Hepatocyte (in vitro differentiated cells): ENCODE measurements at regions not wholly inside any gene's neighbourhood (a gene's known extent, or its start where the extent isn't known, plus 50 kb on each side); places are given as distances from the start of the nearest gene placed in this dataset.
"Not testable (repeated sequence)": the region's sequence is repeated elsewhere in the genome, so short reads cannot be mapped to it uniquely, and the experiment has no call there.

ENCODE experiments used
- DNase-seq: peaks from one replicate; pipeline ENCODE4 v3.0.0-alpha.2; 2016; ENCODE audit warnings: low spot score
- H2AFZ ChIP-seq: fragments of 200-600 bp; sonication (generic); 2 replicates; pipeline ENCODE4 v1.6.0; 2016; ENCODE audit warnings: antibody characterized with exemption, mild to moderate bottlenecking
- H3K27ac ChIP-seq: fragments of 200-600 bp; sonication (generic); 2 replicates; pipeline ENCODE4 v1.5.1; 2016; ENCODE audit warnings: mild to moderate bottlenecking
- H3K27me3 ChIP-seq: fragments of 200-600 bp; sonication (generic); 2 replicates; pipeline ENCODE4 v1.6.1; 2016
- H3K36me3 ChIP-seq: fragments of 200-600 bp; sonication (generic); replicated peaks from 2 replicates; pipeline ENCODE4 v1.5.1; 2016; ENCODE audit warnings: low read depth; ENCODE audit not compliant: insufficient read depth
- H3K4me1 ChIP-seq: fragments of 200-600 bp; sonication (generic); 2 replicates; pipeline ENCODE4 v1.5.1; 2016; ENCODE audit warnings: mild to moderate bottlenecking, moderate library complexity; ENCODE audit not compliant: insufficient read depth
- H3K4me2 ChIP-seq: fragments of 200-600 bp; sonication (generic); 2 replicates; pipeline ENCODE4 v1.6.0; 2016
- H3K4me3 ChIP-seq: fragments of 200-600 bp; sonication (generic); 2 replicates; pipeline ENCODE4 v1.5.1; 2016; ENCODE audit warnings: mild to moderate bottlenecking
- H3K79me2 ChIP-seq: fragments of 200-600 bp; sonication (generic); 2 replicates; pipeline ENCODE4 v1.6.0; 2017; ENCODE audit warnings: mild to moderate bottlenecking
- H3K9me2 ChIP-seq: fragments of 200-600 bp; sonication (generic); replicated peaks from 2 replicates; pipeline ENCODE4 v1.6.0; 2017; ENCODE audit warnings: mild to moderate bottlenecking; ENCODE audit not compliant: insufficient read depth
- H3K9me3 ChIP-seq: fragments of 200-600 bp; sonication (generic); 2 replicates; pipeline ENCODE4 v1.5.1; 2016; ENCODE audit warnings: low read depth, mild to moderate bottlenecking
- H4K20me1 ChIP-seq: fragments of 200-600 bp; sonication (generic); 2 replicates; pipeline ENCODE4 v1.6.0; 2016; ENCODE audit warnings: mild to moderate bottlenecking; ENCODE audit not compliant: insufficient read depth, poor library complexity, severe bottlenecking
- EZH2 ChIP-seq: fragments of 200-600 bp; sonication (generic); IDR thresholded peaks from 2 replicates; pipeline ENCODE4 v1.6.1; 2016; ENCODE audit warnings: antibody characterized with exemption, mild to moderate bottlenecking, borderline replicate concordance
- EZH2phosphoT487 ChIP-seq: fragments of 200-600 bp; sonication (generic); IDR thresholded peaks from one replicate; pipeline ENCODE4 v1.6.1; 2018; ENCODE audit warnings: antibody characterized with exemption, mild to moderate bottlenecking, low read depth, moderate library complexity; ENCODE audit not compliant: unreplicated experiment, severe bottlenecking
- WGBS: methylation state at CpG from one replicate; pipeline ENCODE4 v1.1.6; 2016; ENCODE audit warnings: low lambda C conversion rate; ENCODE audit errors: missing lambda C conversion rate; 5-methylcytosine and 5-hydroxymethylcytosine counted together
- TF ChIP-seq, protein P1 (sequence below): fragments of 200-600 bp; sonication (generic); IDR thresholded peaks from 2 replicates; pipeline ENCODE4 v1.5.1; 2016; ENCODE audit warnings: antibody characterized with exemption, mild to moderate bottlenecking; ENCODE audit not compliant: poor library complexity

DNA sequence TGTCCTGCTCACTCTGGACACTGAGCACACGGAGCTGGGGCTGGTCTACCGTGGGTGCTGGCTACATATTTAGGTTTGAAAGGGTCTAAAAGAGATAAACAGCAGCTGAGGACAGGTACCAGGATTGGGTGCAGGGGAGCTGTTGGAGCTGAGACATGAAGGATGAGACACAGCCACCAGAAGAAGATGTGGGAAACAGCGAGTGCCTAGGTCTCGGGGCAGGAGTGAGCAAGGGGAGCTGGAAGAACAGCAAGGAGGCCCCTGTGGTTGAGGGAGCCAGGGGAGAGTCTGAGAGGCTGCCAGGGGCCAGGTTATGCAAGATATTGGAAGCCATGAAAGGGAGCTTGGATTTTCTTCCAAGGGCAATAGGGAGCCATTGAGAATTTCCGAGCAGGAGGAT lies 434.0 kb upstream of the SULF2 start:
- Histone ChIP-seq H3K79me2 (no peaks in the 10 kb centered on the region), H3K9me2 (no peaks in the 10 kb centered on the region), H4K20me1 (no peaks in the 10 kb centered on the region), H3K27ac (no peak overlapping the region), H3K9me3 (no peaks in the 10 kb centered on the region), H3K36me3 (no peaks in the 10 kb centered on the region), H3K4me1 (no peaks in the 10 kb centered on the region), H3K27me3 (no peaks in the 10 kb centered on the region), H3K4me2 (no peak overlapping the region), H3K4me3 (no peak overlapping the region), H2AFZ (no peak overlapping the region)
- TF ChIP-seq EZH2 (no peak), EZH2phosphoT487 (no peak)
- TF ChIP-seq, protein P1, sequence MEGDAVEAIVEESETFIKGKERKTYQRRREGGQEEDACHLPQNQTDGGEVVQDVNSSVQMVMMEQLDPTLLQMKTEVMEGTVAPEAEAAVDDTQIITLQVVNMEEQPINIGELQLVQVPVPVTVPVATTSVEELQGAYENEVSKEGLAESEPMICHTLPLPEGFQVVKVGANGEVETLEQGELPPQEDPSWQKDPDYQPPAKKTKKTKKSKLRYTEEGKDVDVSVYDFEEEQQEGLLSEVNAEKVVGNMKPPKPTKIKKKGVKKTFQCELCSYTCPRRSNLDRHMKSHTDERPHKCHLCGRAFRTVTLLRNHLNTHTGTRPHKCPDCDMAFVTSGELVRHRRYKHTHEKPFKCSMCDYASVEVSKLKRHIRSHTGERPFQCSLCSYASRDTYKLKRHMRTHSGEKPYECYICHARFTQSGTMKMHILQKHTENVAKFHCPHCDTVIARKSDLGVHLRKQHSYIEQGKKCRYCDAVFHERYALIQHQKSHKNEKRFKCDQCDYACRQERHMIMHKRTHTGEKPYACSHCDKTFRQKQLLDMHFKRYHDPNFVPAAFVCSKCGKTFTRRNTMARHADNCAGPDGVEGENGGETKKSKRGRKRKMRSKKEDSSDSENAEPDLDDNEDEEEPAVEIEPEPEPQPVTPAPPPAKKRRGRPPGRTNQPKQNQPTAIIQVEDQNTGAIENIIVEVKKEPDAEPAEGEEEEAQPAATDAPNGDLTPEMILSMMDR: no peak
- WGBS: 86% methylated on average over 5 of the region's 5 CpGs
- no peak for DNase-seq

DNA sequence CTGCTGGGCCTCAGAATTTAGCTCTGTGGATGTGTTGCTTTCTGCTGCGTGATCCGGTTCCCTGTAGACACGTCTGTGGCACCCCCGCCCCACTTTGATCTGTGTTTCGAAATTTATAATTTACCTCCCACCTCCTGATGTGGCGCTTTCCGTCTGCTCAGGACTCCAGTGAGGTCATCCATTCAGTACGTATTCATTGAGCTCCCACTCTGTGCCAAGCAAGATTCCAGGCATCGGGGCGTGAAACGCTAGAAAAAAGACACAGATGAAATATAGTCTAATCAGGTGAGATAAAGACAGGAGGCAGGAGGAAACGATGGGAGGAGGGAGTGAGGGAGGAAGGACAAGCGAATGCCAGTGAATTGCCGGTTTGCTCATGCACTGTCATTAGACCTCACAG lies 431.9 kb upstream of the SULF2 start:
- Histone ChIP-seq H3K27ac (no peak overlapping the region), H3K9me2 (no peaks in the 10 kb centered on the region), H3K79me2 (no peaks in the 10 kb centered on the region), H3K4me3 (no peak overlapping the region), H3K9me3 (no peaks in the 10 kb centered on the region), H3K4me2 (no peak overlapping the region), H3K4me1 (no peaks in the 10 kb centered on the region), H3K27me3 (no peaks in the 10 kb centered on the region), H4K20me1 (no peaks in the 10 kb centered on the region), H3K36me3 (no peaks in the 10 kb centered on the region), H2AFZ (no peak overlapping the region)
- 80% methylated on average over 14 of the region's 14 CpGs for WGBS
- TF ChIP-seq, protein P1: no peak
- TF ChIP-seq EZH2 (no peak), EZH2phosphoT487 (no peak)
- no peak for DNase-seq

DNA sequence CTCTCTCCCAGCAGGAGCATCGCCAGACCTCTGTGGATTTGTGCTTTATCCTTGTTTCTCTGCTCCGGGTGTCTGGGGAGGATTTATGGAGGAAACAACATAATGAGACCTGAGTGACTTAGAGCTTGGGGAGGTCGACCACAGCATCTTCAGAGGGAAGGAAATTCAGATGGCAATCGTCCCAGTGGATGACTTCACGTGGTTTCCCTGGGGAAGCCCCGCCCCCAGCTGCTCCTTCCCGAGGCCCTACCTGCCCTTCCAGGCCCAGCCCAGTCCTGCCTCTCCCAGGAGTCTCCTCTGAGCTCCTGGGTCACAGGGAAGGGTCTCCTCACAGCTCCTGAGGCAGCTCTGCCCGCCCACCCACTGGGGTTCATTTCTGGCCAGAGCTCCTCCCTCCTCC lies 430.3 kb upstream of the SULF2 start:
- Histone ChIP-seq H3K9me2 (no peaks in the 10 kb centered on the region), H3K36me3 (no peaks in the 10 kb centered on the region), H3K4me2 (no peak overlapping the region), H3K9me3 (no peaks in the 10 kb centered on the region), H3K79me2 (no peaks in the 10 kb centered on the region), H2AFZ (no peak overlapping the region), H3K27ac (no peak overlapping the region), H4K20me1 (no peaks in the 10 kb centered on the region), H3K27me3 (no peaks in the 10 kb centered on the region), H3K4me3 (no peak overlapping the region), H3K4me1 (no peaks in the 10 kb centered on the region)
- no peak for TF ChIP-seq EZH2
- TF ChIP-seq, protein P1: no peak
- WGBS: 50% methylated on average over 8 of the region's 8 CpGs
- no peak for DNase-seq

DNA sequence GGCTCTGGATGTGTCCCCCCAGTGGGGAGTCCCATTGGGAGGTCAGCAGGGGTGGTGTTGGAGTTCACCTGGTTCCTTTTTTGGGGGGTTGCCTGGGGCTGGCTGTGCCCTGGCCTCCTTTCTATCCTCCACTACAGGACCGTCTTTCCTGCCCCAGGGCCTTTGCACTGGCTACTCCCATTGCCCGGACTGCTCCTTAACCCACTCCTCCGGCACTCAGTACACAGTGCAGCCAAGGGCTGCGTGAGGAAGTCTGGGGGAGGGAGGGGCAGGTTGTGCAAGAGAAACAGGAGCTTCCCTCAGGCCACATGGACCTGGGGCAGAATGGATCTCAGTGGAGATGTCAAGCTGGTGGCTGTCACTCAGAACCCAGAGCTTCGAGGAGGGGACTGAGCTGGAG lies 429.3 kb upstream of the SULF2 start:
- Histone ChIP-seq H3K9me2 (no peaks in the 10 kb centered on the region), H2AFZ (no peak overlapping the region), H3K79me2 (no peaks in the 10 kb centered on the region), H3K27me3 (no peaks in the 10 kb centered on the region), H3K4me2 (no peak overlapping the region), H3K9me3 (no peaks in the 10 kb centered on the region), H3K4me1 (no peaks in the 10 kb centered on the region), H3K27ac (no peak overlapping the region), H3K36me3 (no peaks in the 10 kb centered on the region), H4K20me1 (no peaks in the 10 kb centered on the region), H3K4me3 (no peak overlapping the region)
- WGBS: 48% methylated on average over 5 of the region's 5 CpGs
- no peak for DNase-seq
- TF ChIP-seq EZH2phosphoT487 (no peak), EZH2 (no peak)
- TF ChIP-seq, protein P1: no peak

DNA sequence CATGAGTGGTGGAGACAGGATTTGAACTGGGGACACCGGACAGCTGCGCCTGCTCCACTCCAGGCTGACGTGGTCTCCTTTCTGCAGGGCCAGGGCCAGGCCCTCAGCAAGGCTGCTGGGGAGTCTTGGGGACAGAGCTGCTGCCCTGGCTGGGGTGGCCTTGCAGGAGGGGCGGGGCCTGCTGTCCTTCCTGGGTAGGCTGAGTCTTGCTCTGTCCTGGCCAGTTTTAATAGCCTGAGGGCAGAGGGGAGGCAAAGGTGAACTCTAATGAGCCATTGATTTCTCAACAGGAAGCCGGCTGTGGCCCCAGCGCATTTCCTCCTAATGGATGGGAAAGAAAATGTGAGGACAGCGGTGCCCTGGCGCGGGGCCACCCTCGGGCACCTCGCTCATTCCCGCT lies 428.4 kb upstream of the SULF2 start:
- H3K4me3 ChIP-seq, H3K79me2 ChIP-seq, H4K20me1 ChIP-seq, H3K27me3 ChIP-seq, H3K36me3 ChIP-seq, H3K4me2 ChIP-seq, H2AFZ ChIP-seq, H3K9me2 ChIP-seq, DNase-seq, H3K4me1 ChIP-seq, H3K27ac ChIP-seq, H3K9me3 ChIP-seq: not testable (repeated sequence)
- 64% methylated on average over 11 of the region's 12 CpGs for WGBS
